ENCODE measurements at regions not wholly inside any gene's neighbourhood (a gene's known extent, or its start where the extent isn't known, plus 50 kb on each side); places are given as distances from the start of the nearest gene placed in this dataset.

- no peak overlapping the region for H3K4me3 ChIP-seq (ENCODE audit: low read depth, low read length)
- TF ChIP-seq CTCF (IDR thresholded peaks at IDR 0.05; ENCODE audit: insufficient read depth, low read length) = no peak
- peak; percentile 40 for DNase-seq (ENCODE audit: low read depth)
Measured at GRCh38 chr1:56068210-56068609, 511.2 kb downstream of the PLPP3 start.

GRCh38 chr1:56065729-56066128, 513.6 kb downstream of the PLPP3 start:
- peak; percentile 23 for DNase-seq (ENCODE audit: low read depth)
- TF ChIP-seq CTCF (IDR thresholded peaks at IDR 0.05; ENCODE audit: insufficient read depth, low read length) = no peak
- no peak overlapping the region for H3K4me3 ChIP-seq (ENCODE audit: low read depth, low read length)

GRCh38 chr1:56064705-56065104, 514.7 kb downstream of the PLPP3 start:
- no peak for TF ChIP-seq CTCF (IDR thresholded peaks at IDR 0.05; ENCODE audit: insufficient read depth, low read length)
- H3K4me3 ChIP-seq (ENCODE audit: low read depth, low read length) = no peak overlapping the region
- DNase-seq (ENCODE audit: low read depth) = peak; percentile 69

GRCh38 chr1:56063461-56063860, 515.9 kb downstream of the PLPP3 start:
- DNase-seq (ENCODE audit: low read depth) = no peak
- no peak for TF ChIP-seq CTCF (IDR thresholded peaks at IDR 0.05; ENCODE audit: insufficient read depth, low read length)
- H3K4me3 ChIP-seq (ENCODE audit: low read depth, low read length) = no peak overlapping the region

GRCh38 chr1:56062625-56063024, 516.7 kb downstream of the PLPP3 start:
- no peak for DNase-seq (ENCODE audit: low read depth)
- H3K4me3 ChIP-seq (ENCODE audit: low read depth, low read length) = no peak overlapping the region
- TF ChIP-seq CTCF (IDR thresholded peaks at IDR 0.05; ENCODE audit: insufficient read depth, low read length) = no peak

- H3K4me3 ChIP-seq (ENCODE audit: low read depth, low read length) = no peak overlapping the region
- no peak for TF ChIP-seq CTCF (IDR thresholded peaks at IDR 0.05; ENCODE audit: insufficient read depth, low read length)
- no peak for DNase-seq (ENCODE audit: low read depth)
Measured at GRCh38 chr1:56061824-56062223, 517.5 kb downstream of the PLPP3 start.

- no peak for TF ChIP-seq CTCF (IDR thresholded peaks at IDR 0.05; ENCODE audit: insufficient read depth, low read length)
- DNase-seq (ENCODE audit: low read depth) = no peak
- no peak overlapping the region for H3K4me3 ChIP-seq (ENCODE audit: low read depth, low read length)
Measured at GRCh38 chr1:56060906-56061305, 518.5 kb downstream of the PLPP3 start.
